Keratinocyte (primary cell): ENCODE measurements at regions not wholly inside any gene's neighbourhood (a gene's known extent, or its start where the extent isn't known, plus 50 kb on each side); places are given as distances from the start of the nearest gene placed in this dataset.

Experiments used
- CTCF ChIP-seq, 3 experiments: IDR thresholded peaks in 1 of 3; conservative IDR thresholded peaks in 1 of 3; optimal IDR thresholded peaks in 1 of 3; 2 replicates in 2 of 3; 3 replicates in 1 of 3; pipeline versions ENCODE3 to v1.5.1; 2011; ENCODE audit warnings: low read length in 3 of 3, mild to moderate bottlenecking in 3 of 3, moderate library complexity in 2 of 3, control low read depth in 1 of 3, inconsistent platforms in 1 of 3; ENCODE audit not compliant: insufficient read depth in 2 of 3; ENCODE audit errors: extremely low read depth in 1 of 3
- EZH2 ChIP-seq: IDR thresholded peaks from one replicate; pipeline ENCODE4 v1.6.1; 2012; ENCODE audit warnings: inconsistent platforms, mild to moderate bottlenecking, low read length, moderate library complexity

- TF ChIP-seq CTCF (optimal IDR thresholded peaks at IDR 0.05 in 1 of 3, IDR thresholded peaks at IDR 0.05 in 1 of 3, conservative IDR thresholded peaks at IDR 0.05 in 1 of 3; ENCODE audit: extremely low read depth in 1 of 3, insufficient read depth in 2 of 3, low read length in 3 of 3) = no peak
- no peak for TF ChIP-seq EZH2
These were observed 905.2 kb upstream of the ZNF722 start for GRCh38 chr7:63093481-63093880.
